CD4-positive, alpha-beta T cell treated with Interleukin-10 for 1 hour (primary cell): ENCODE measurements at regions not wholly inside any gene's neighbourhood (a gene's known extent, or its start where the extent isn't known, plus 50 kb on each side); places are given as distances from the start of the nearest gene placed in this dataset.

Experiments used
- DNase-seq: peaks from one replicate; pipeline ENCODE4 v3.0.0-alpha.2; 2020

GRCh38 chr3:27945229-27945628 lies 223.1 kb upstream of the EOMES start:
- no peak for DNase-seq

- DNase-seq, result no peak
Observed at GRCh38 chr3:27960133-27960532, 238.0 kb upstream of the EOMES start.

- no peak for DNase-seq
Observed at GRCh38 chr3:27963519-27963918, 241.4 kb upstream of the EOMES start.

GRCh38 chr3:27971600-27971999 lies 249.5 kb upstream of the EOMES start:
- DNase-seq, result no peak

GRCh38 chr3:27976933-27977332 lies 254.8 kb upstream of the EOMES start:
- DNase-seq, result no peak

- no peak for DNase-seq
Observed at GRCh38 chr3:27978440-27978839, 256.3 kb upstream of the EOMES start.

GRCh38 chr3:27985369-27986035 lies 255.9 kb upstream of the CMC1 start:
- no peak for DNase-seq

GRCh38 chr3:27986234-27986879 lies 255.1 kb upstream of the CMC1 start:
- no peak for DNase-seq

GRCh38 chr3:27990324-27990723 lies 251.1 kb upstream of the CMC1 start:
- DNase-seq, result no peak

- DNase-seq, result no peak
Observed at GRCh38 chr3:27990837-27991236, 250.6 kb upstream of the CMC1 start.

- DNase-seq, result no peak
Observed at GRCh38 chr3:27993051-27993450, 248.4 kb upstream of the CMC1 start.

GRCh38 chr3:28000608-28001007 lies 240.8 kb upstream of the CMC1 start:
- no peak for DNase-seq

- DNase-seq, result peak; percentile 4
Observed at GRCh38 chr3:28008235-28008634, 233.2 kb upstream of the CMC1 start.

GRCh38 chr3:28012830-28013229 lies 228.6 kb upstream of the CMC1 start:
- no peak for DNase-seq

- no peak for DNase-seq
Observed at GRCh38 chr3:28013864-28014473, 227.4 kb upstream of the CMC1 start.

GRCh38 chr3:28018925-28019718 lies 222.3 kb upstream of the CMC1 start:
- no peak for DNase-seq

GRCh38 chr3:28019740-28020139 lies 221.7 kb upstream of the CMC1 start:
- no peak for DNase-seq

- DNase-seq, result no peak
Observed at GRCh38 chr3:28022916-28023315, 218.5 kb upstream of the CMC1 start.

- DNase-seq, result no peak
Observed at GRCh38 chr3:28028554-28028953, 212.9 kb upstream of the CMC1 start.

- no peak for DNase-seq
Observed at GRCh38 chr3:28033059-28033784, 208.2 kb upstream of the CMC1 start.

- no peak for DNase-seq
Observed at GRCh38 chr3:28036599-28037575, 204.5 kb upstream of the CMC1 start.

GRCh38 chr3:28039234-28039633 lies 202.2 kb upstream of the CMC1 start:
- DNase-seq, result no peak
